ENCODE measurements at regions not wholly inside any gene's neighbourhood (a gene's known extent, or its start where the extent isn't known, plus 50 kb on each side); places are given as distances from the start of the nearest gene placed in this dataset.

- H2BK120ac ChIP-seq (replicated peaks; ENCODE audit: low read depth, low read length) = no peak overlapping the region
- H3K18ac ChIP-seq (ENCODE audit: extremely low read depth, low read length) = no peak overlapping the region
- no peaks in the 10 kb centered on the region for H3K79me1 ChIP-seq (ENCODE audit: low read depth, low read length)
- H3K27me3 ChIP-seq (replicated peaks in 1 of 4; ENCODE audit: control insufficient read depth in 3 of 4, extremely low read depth in 1 of 4, insufficient read depth in 3 of 4, low read length in 3 of 4) = no peaks in the 10 kb centered on the region
- no peaks in the 10 kb centered on the region for H3K36me3 ChIP-seq (ENCODE audit: control insufficient read depth in 2 of 4, insufficient read depth in 4 of 4, low read length in 3 of 4)
- no peak overlapping the region for H2BK15ac ChIP-seq (ENCODE audit: low read length)
- H3K79me2 ChIP-seq (ENCODE audit: control insufficient read depth in 1 of 2, insufficient read depth in 2 of 2, low read length in 2 of 2) = no peaks in the 10 kb centered on the region
- no peak overlapping the region for H3K4me2 ChIP-seq (ENCODE audit: insufficient read depth in 1 of 2, low read depth in 2 of 2, low read length in 2 of 2)
- no peak overlapping the region for H3K9ac ChIP-seq (replicated peaks in 1 of 4; ENCODE audit: extremely low read depth in 1 of 4, low read depth in 3 of 4, low read length in 3 of 4)
- no peak overlapping the region for H4K5ac ChIP-seq (ENCODE audit: insufficient read length, low read depth, low read length)
- H3K4ac ChIP-seq (replicated peaks; ENCODE audit: insufficient read length, low read depth, low read length) = no peak overlapping the region
- H3K4me3 ChIP-seq (ENCODE audit: extremely low read depth in 1 of 4, insufficient read depth in 2 of 4, low read depth in 3 of 4, low read length in 4 of 4) = no peak overlapping the region
- no peak overlapping the region for H4K91ac ChIP-seq (replicated peaks; ENCODE audit: insufficient read length, low read length)
- no peak overlapping the region for H3K56ac ChIP-seq (replicated peaks; ENCODE audit: insufficient read length, low read depth, low read length)
- no peaks in the 10 kb centered on the region for H3K4me1 ChIP-seq (replicated peaks in 1 of 4; ENCODE audit: control insufficient read depth in 3 of 4, insufficient read depth in 4 of 4, low read length in 3 of 4)
- no peak overlapping the region for H3K23ac ChIP-seq (ENCODE audit: insufficient read length)
- no peak overlapping the region for H2AK5ac ChIP-seq (ENCODE audit: low read depth, low read length)
- H3K14ac ChIP-seq (ENCODE audit: insufficient read length) = no peak overlapping the region
- H2BK5ac ChIP-seq (ENCODE audit: low read depth, low read length) = no peak overlapping the region
- H2BK12ac ChIP-seq (ENCODE audit: low read depth, low read length) = no peak overlapping the region
- H4K20me1 ChIP-seq (replicated peaks in 1 of 2; ENCODE audit: control insufficient read depth in 1 of 2, insufficient read depth in 2 of 2, low read length in 2 of 2) = no peaks in the 10 kb centered on the region
- no peak overlapping the region for H2AFZ ChIP-seq (ENCODE audit: low read length)
- 94% methylated on average over 7 of the region's 7 CpGs; no CpG with 5 or more reads in 1 of the 2 experiments for WGBS, 2 experiments (ENCODE audit: extremely low coverage in 1 of 2, insufficient coverage in 1 of 2, insufficient read length in 1 of 2, insufficient replicate concordance in 2 of 2, low coverage in 1 of 2, low lambda C conversion rate in 2 of 2, missing lambda C conversion rate in 1 of 2)
- POLR2A ChIA-PET (ENCODE audit: partially characterized antibody) = no interaction called here
- H3K27ac ChIP-seq (ENCODE audit: low read depth, low read length) = no peak overlapping the region
- CTCF ChIA-PET (ENCODE audit: partially characterized antibody) = no interaction called here
- H2BK20ac ChIP-seq (ENCODE audit: low read length) = no peak overlapping the region
- no peak for FAIRE-seq
- DNase-seq (ENCODE audit: low read depth in 1 of 2, low spot score in 2 of 2) = no peak
- H3K9me3 ChIP-seq (ENCODE audit: insufficient read depth in 2 of 2, low read depth in 1 of 2, low read length in 1 of 2) = no peaks in the 10 kb centered on the region
- H4K8ac ChIP-seq (ENCODE audit: extremely low read depth, insufficient read depth, low read length) = no peak overlapping the region
- no peaks in the 10 kb centered on the region; the same call in 1 of the 2 replicates for H3K23me2 ChIP-seq (ENCODE audit: low read depth, low read length)
- TF ChIP-seq ATF2 (IDR thresholded peaks at IDR 0.05; ENCODE audit: low read length) (no peak), PHF8 (conservative IDR thresholded peaks at IDR 0.05; ENCODE audit: low read depth, low read length) (no peak), NRF1 (IDR thresholded peaks at IDR 0.05; ENCODE audit: low read depth, low read length) (no peak), MAX (IDR thresholded peaks at IDR 0.05) (no peak), HDAC6 (IDR thresholded peaks at IDR 0.05; ENCODE audit: low read depth, low read length) (no peak), MAFK (IDR thresholded peaks at IDR 0.05; ENCODE audit: low read depth, low read length) (no peak), ASH2L (IDR thresholded peaks at IDR 0.05; ENCODE audit: low read length) (no peak), FOSL1 (IDR thresholded peaks at IDR 0.05; ENCODE audit: insufficient read depth, low read depth, low read length) (no peak), E2F6 (IDR thresholded peaks at IDR 0.05) (no peak), CBX8 (IDR thresholded peaks at IDR 0.05; ENCODE audit: borderline replicate concordance, low read depth, low read length) (no peak), CHD1 (IDR thresholded peaks at IDR 0.05; ENCODE audit: low read depth, low read length) (no peak), POU5F1 (IDR thresholded peaks at IDR 0.05; ENCODE audit: low read depth, low read length) (no peak)
Measured at GRCh38 chr13:110001670-110002275, 215.4 kb upstream of the IRS2 start.

Measured in H1 (cell line).